Right lobe of liver (tissue), 4 donors: ENCODE measurements at regions not wholly inside any gene's neighbourhood (a gene's known extent, or its start where the extent isn't known, plus 50 kb on each side); places are given as distances from the start of the nearest gene placed in this dataset.

ENCODE experiments used
- POLR2A ChIP-seq: fragments of 450-650 bp; IDR thresholded peaks from one replicate; pipeline ENCODE4 v1.6.1; 2017; ENCODE audit warnings: antibody characterized with exemption, mild to moderate bottlenecking
- TF ChIP-seq, protein P1 (sequence below), 4 donors: fragments of 200-600 bp in 3 of 4; fragments of 450-650 bp in 1 of 4; IDR thresholded peaks; one replicate each; pipeline versions ENCODE4 v1.5.1 to v1.8.0; 2016 to 2022; ENCODE audit warnings: antibody characterized with exemption in 4 of 4, mild to moderate bottlenecking in 2 of 4
- donor health status: DM: no; HTN: no; CAD: no.
- donor health status: DM: no; HTN: no; CAD: no.
- donor health status: DM: no; HTN: yes; CAD: no.

DNA sequence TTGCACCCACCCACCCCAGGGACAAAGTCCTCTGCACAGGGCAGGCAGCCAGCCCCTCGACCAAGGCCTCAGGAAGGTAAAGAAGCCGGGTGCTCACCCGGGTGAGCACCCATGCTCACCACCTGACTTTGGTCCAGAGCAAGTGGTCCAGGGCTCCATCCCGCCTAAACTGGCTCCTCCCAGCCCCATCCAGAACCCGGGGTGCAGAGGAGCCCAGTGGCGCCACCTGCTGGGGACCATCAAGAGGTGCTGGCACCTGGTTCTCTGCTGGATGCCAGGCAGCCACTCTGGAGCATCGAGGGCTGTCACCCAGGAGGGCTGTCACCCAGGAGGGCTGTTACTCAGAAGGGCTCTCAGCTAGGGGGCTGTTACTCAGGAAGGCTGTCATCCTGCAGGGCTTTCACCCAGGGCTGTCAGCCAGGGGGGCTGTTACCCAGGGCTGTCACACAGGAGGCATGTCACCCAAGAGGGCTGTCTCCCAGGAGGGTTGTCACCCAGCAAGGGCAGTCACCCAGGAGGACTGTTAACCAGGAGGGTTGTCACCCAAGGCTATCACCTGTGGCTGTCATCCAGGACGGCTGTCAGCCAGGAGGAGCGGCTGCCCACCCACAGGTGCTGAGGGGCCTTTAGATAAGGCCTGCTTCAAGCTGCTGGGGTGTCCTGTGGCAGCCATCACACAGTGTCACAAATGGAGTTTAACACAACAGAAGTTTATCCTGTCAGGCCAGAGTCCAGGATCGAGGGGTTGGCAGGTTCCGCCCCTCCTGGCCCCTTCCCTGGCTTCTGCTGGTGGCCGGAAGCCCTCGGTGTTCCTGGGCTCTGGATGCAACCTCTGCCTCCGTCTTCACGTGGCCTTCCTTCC lies 98.5 kb downstream of the TNFRSF13B start:
- TF ChIP-seq, protein P1, sequence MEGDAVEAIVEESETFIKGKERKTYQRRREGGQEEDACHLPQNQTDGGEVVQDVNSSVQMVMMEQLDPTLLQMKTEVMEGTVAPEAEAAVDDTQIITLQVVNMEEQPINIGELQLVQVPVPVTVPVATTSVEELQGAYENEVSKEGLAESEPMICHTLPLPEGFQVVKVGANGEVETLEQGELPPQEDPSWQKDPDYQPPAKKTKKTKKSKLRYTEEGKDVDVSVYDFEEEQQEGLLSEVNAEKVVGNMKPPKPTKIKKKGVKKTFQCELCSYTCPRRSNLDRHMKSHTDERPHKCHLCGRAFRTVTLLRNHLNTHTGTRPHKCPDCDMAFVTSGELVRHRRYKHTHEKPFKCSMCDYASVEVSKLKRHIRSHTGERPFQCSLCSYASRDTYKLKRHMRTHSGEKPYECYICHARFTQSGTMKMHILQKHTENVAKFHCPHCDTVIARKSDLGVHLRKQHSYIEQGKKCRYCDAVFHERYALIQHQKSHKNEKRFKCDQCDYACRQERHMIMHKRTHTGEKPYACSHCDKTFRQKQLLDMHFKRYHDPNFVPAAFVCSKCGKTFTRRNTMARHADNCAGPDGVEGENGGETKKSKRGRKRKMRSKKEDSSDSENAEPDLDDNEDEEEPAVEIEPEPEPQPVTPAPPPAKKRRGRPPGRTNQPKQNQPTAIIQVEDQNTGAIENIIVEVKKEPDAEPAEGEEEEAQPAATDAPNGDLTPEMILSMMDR (IDR thresholded peaks at IDR 0.05): peak; percentile 45 to 76 (median 60)
- TF ChIP-seq POLR2A: no peak
